Endothelial cell of umbilical vein (primary cell): ENCODE measurements at regions not wholly inside any gene's neighbourhood (a gene's known extent, or its start where the extent isn't known, plus 50 kb on each side); places are given as distances from the start of the nearest gene placed in this dataset.

ENCODE experiments used
- BruUV-seq: library from RNA; stranded (reverse); fragments of 400-500 nt; replicated peaks from 2 replicates; lab custom pipeline; 2021; lab: Mats Ljungman, UMichigan
- CTCF ChIA-PET: fragments of 300-600, 350-600 bp; sonication (Branson Sonifier 250); formaldehyde crosslinking; loops from one replicate; lab custom pipeline; 2021; ENCODE audit warnings: antibody characterized with exemption, inconsistent platforms; lab: Charles Lee
- POLR2A ChIA-PET: fragments of 300-600, 350-600 bp; sonication (Branson Sonifier 250); formaldehyde crosslinking; loops from one replicate; lab custom pipeline; 2021; ENCODE audit warnings: antibody characterized with exemption, inconsistent platforms; lab: Charles Lee
- DNase-seq: peaks from one replicate; pipeline ENCODE4 v3.0.0-alpha.2; 2011; ENCODE audit warnings: low read depth, low spot score
- FAIRE-seq: peaks from 2 replicates; lab custom pipeline; 2011; peaks lifted over from hg19 to GRCh38; lab: Jason Lieb, UNC
- H2AFZ ChIP-seq: 2 replicates; pipeline ENCODE4 v1.6.0; 2012; ENCODE audit warnings: low read depth, low read length, control low read depth, inconsistent platforms
- H3K27ac ChIP-seq: 2 replicates; pipeline ENCODE4 v1.5.1; 2011; ENCODE audit warnings: low read depth, mild to moderate bottlenecking, control low read depth, low read length, moderate library complexity; ENCODE audit not compliant: insufficient read depth
- H3K27me3 ChIP-seq, 2 experiments: 2 replicates each; pipeline versions ENCODE4 v1.6.0 to v1.6.1; 2011; ENCODE audit warnings: low read length in 2 of 2, mixed read lengths in 1 of 2; ENCODE audit not compliant: control insufficient read depth in 2 of 2, insufficient read depth in 2 of 2
- H3K36me3 ChIP-seq, 2 experiments: 2 replicates in 1 of 2; 3 replicates in 1 of 2; pipeline ENCODE4 v1.5.1; 2011; ENCODE audit warnings: low read length in 2 of 2, mild to moderate bottlenecking in 1 of 2, moderate library complexity in 1 of 2; ENCODE audit not compliant: control insufficient read depth in 2 of 2, insufficient read depth in 2 of 2; ENCODE audit errors: extremely low read depth in 1 of 2
- H3K4me1 ChIP-seq: 3 replicates; pipeline ENCODE4 v1.5.1; 2011; ENCODE audit warnings: mild to moderate bottlenecking, low read length; ENCODE audit not compliant: control insufficient read depth, insufficient read depth; ENCODE audit errors: extremely low read depth
- H3K4me2 ChIP-seq: 2 replicates; pipeline ENCODE4 v1.6.1; 2011; ENCODE audit warnings: low read length, control low read depth, mixed read lengths; ENCODE audit not compliant: insufficient read depth
- H3K4me3 ChIP-seq, 3 experiments: fragments of 200-600 bp in 1 of 3; sonication (generic), shearing (Covaris generic) in 1 of 3; replicated peaks in 1 of 3; 2 replicates each; pipeline ENCODE4 v1.5.1; 2011 to 2016; ENCODE audit warnings: control low read depth in 3 of 3, low read length in 3 of 3, mild to moderate bottlenecking in 2 of 3, inconsistent platforms in 1 of 3, low read depth in 1 of 3, moderate library complexity in 1 of 3; ENCODE audit not compliant: insufficient read depth in 1 of 3
- H3K79me2 ChIP-seq: 2 replicates; pipeline ENCODE4 v1.6.0; 2012; ENCODE audit warnings: low read length, inconsistent platforms; ENCODE audit not compliant: control insufficient read depth, insufficient read depth
- H3K9ac ChIP-seq: replicated peaks from 2 replicates; pipeline ENCODE3; 2011; ENCODE audit warnings: low read length, control low read depth; ENCODE audit not compliant: insufficient read depth; ENCODE audit errors: extremely low read depth
- H3K9me1 ChIP-seq: replicated peaks from 3 replicates; pipeline ENCODE4 v1.6.0; 2011; ENCODE audit warnings: mild to moderate bottlenecking, low read length; ENCODE audit not compliant: control insufficient read depth, insufficient read depth; ENCODE audit errors: extremely low read depth
- H3K9me3 ChIP-seq: replicated peaks from 2 replicates; pipeline ENCODE4 v1.5.1; 2012; ENCODE audit warnings: low read length, inconsistent platforms; ENCODE audit not compliant: control insufficient read depth, insufficient read depth
- H4K20me1 ChIP-seq: replicated peaks from 2 replicates; pipeline ENCODE3; 2011; ENCODE audit warnings: mild to moderate bottlenecking, low read length; ENCODE audit not compliant: control insufficient read depth, insufficient read depth; ENCODE audit errors: extremely low read depth
- CTCF ChIP-seq, 2 donors: IDR thresholded peaks; 1 replicate in 1 of 2; 2 replicates in 1 of 2; pipeline ENCODE4 v1.5.1; 2011; ENCODE audit warnings: low read length in 2 of 2, mild to moderate bottlenecking in 2 of 2, moderate library complexity in 2 of 2, control low read depth in 1 of 2, inconsistent platforms in 1 of 2, low read depth in 1 of 2; ENCODE audit not compliant: insufficient read depth in 1 of 2; ENCODE audit errors: extremely low read depth in 1 of 2
- EZH2 ChIP-seq: IDR thresholded peaks from 2 replicates; pipeline ENCODE4 v1.6.1; 2012; ENCODE audit warnings: borderline replicate concordance, low read depth, mild to moderate bottlenecking, moderate library complexity, low read length, inconsistent platforms; ENCODE audit not compliant: severe bottlenecking
- FOS ChIP-seq: IDR thresholded peaks from 2 replicates; pipeline ENCODE4 v1.6.1; 2011; ENCODE audit warnings: mild to moderate bottlenecking, low read length, moderate library complexity, borderline replicate concordance; ENCODE audit not compliant: insufficient read depth
- GATA2 ChIP-seq: IDR thresholded peaks from 2 replicates; pipeline ENCODE4 v1.7.0; 2011; ENCODE audit warnings: low read depth, mild to moderate bottlenecking, moderate library complexity, mixed read lengths, low read length; ENCODE audit not compliant: insufficient read length, insufficient read depth
- JUN ChIP-seq: IDR thresholded peaks from 2 replicates; pipeline ENCODE4 v1.6.1; 2011; ENCODE audit warnings: borderline replicate concordance, low read depth; ENCODE audit not compliant: insufficient read length, insufficient read depth
- MAX ChIP-seq: IDR thresholded peaks from 2 replicates; pipeline ENCODE4 v1.6.1; 2011; ENCODE audit not compliant: insufficient read depth, insufficient read length
- MYC ChIP-seq: IDR thresholded peaks from one replicate; pipeline ENCODE4 v1.6.1; 2011; ENCODE audit warnings: mild to moderate bottlenecking, low read depth, low read length
- POLR2A ChIP-seq: IDR thresholded peaks from 2 replicates; pipeline ENCODE4 v1.6.1; 2012; ENCODE audit warnings: low read depth, mild to moderate bottlenecking, control low read depth, low read length
- POLR2AphosphoS5 ChIP-seq: IDR thresholded peaks from 2 replicates; pipeline ENCODE4 v1.6.1; 2012; ENCODE audit warnings: low read depth, mild to moderate bottlenecking, control low read depth, low read length, moderate library complexity; ENCODE audit not compliant: insufficient read depth
- dilution Hi-C: fragments of 300-500 bp; cut with MboI; formaldehyde crosslinking; loops from one replicate; pipeline ENCODE4 v1.15.0; 2019; ENCODE audit warnings: low sequenced_read_pairs; ENCODE audit not compliant: extremely low pct_ligation_motif_present
- intact Hi-C: fragments of 100-400 bp; cut with micrococcal nuclease; formaldehyde crosslinking; loops from one replicate; pipeline ENCODE4 v1.10.0; 2022

DNA sequence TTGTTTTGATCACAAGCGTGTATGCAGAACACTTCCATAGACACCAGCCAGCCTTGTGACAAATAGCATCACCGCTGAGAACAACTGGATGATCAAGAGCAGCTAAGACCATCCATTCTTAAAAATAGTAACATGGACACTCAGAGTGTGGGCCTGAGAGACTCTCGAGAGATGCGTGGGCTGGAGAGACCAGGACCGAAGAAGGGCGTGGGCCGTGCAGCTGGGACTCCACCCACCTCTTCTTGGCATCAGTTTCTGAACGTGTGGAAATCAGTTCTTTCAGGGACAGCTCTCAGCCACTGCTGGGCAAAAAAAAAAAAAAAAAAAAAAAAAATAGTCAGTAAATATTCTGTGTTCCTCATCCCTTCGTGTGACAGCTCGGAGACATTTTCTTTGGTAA, 314.5 kb upstream of the CDH4 start:
- FAIRE-seq (no peak), DNase-seq (no peak)
- no TSS peak for BruUV-seq
- Histone ChIP-seq H3K27me3 (no peaks in the 10 kb centered on the region), H3K4me2 (no peak overlapping the region), H3K9me3 (no peaks in the 10 kb centered on the region), H3K4me1 (no peaks in the 10 kb centered on the region), H3K27ac (no peak overlapping the region), H2AFZ (no peak overlapping the region), H4K20me1 (no peaks in the 10 kb centered on the region), H3K79me2 (no peaks in the 10 kb centered on the region), H3K9me1 (no peaks in the 10 kb centered on the region), H3K9ac (no peak overlapping the region), H3K4me3 (no peak overlapping the region), H3K36me3 (no peaks in the 10 kb centered on the region)
- TF ChIP-seq CTCF (IDR thresholded peaks at IDR 0.05; ENCODE audit: extremely low read depth in 1 of 2, insufficient read depth in 1 of 2, low read depth in 1 of 2, low read length in 2 of 2): no peak
- no peak for TF ChIP-seq POLR2A
- TF ChIP-seq MAX: no peak
- no peak for TF ChIP-seq FOS
- no peak for TF ChIP-seq GATA2
- ChIA-PET CTCF (no interaction called here), POLR2A (no interaction called here)
- dilution Hi-C loops (no loop called here), intact Hi-C loops (no loop called here)

- Histone ChIP-seq H2AFZ (no peak overlapping the region), H3K79me2 (no peaks in the 10 kb centered on the region), H3K9me1 (no peaks in the 10 kb centered on the region), H3K27ac (no peak overlapping the region), H3K27me3 (no peaks in the 10 kb centered on the region), H3K4me3 (no peak overlapping the region), H4K20me1 (no peaks in the 10 kb centered on the region), H3K9me3 (peaks cover 9% of the 10 kb centered on the region), H3K4me1 (no peaks in the 10 kb centered on the region), H3K36me3 (no peaks in the 10 kb centered on the region), H3K9ac (no peak overlapping the region), H3K4me2 (no peak overlapping the region)
- POLR2A ChIA-PET: no interaction called here
- dilution Hi-C loops: no loop called here
- BruUV-seq: no TSS peak
- intact Hi-C loops: no loop called here
- TF ChIP-seq CTCF (IDR thresholded peaks at IDR 0.05; ENCODE audit: extremely low read depth in 1 of 2, insufficient read depth in 1 of 2, low read depth in 1 of 2, low read length in 2 of 2) (no peak), FOS (no peak), GATA2 (no peak), POLR2AphosphoS5 (no peak), MAX (no peak), EZH2 (no peak), POLR2A (no peak), JUN (no peak), MYC (no peak)
- DNase-seq (no peak), FAIRE-seq (no peak)
- CTCF ChIA-PET: no interaction called here
Observed at GRCh38 chr20:60941379-60941778, 310.7 kb upstream of the CDH4 start.
